ENCODE measurements at regions not wholly inside any gene's neighbourhood (a gene's known extent, or its start where the extent isn't known, plus 50 kb on each side); places are given as distances from the start of the nearest gene placed in this dataset.

- Histone ChIP-seq H4K8ac (ENCODE audit: extremely low read depth, insufficient read depth, low read length) (no peak overlapping the region), H3K79me1 (ENCODE audit: low read depth, low read length) (no peaks in the 10 kb centered on the region), H3K23me2 (ENCODE audit: low read depth, low read length) (no peaks in the 10 kb centered on the region), H3K14ac (ENCODE audit: insufficient read length) (no peak overlapping the region), H2BK120ac (replicated peaks; ENCODE audit: low read depth, low read length) (no peak overlapping the region), H3K4me1 (replicated peaks in 1 of 4; ENCODE audit: control insufficient read depth in 3 of 4, insufficient read depth in 4 of 4, low read length in 3 of 4) (no peaks in the 10 kb centered on the region), H3K36me3 (ENCODE audit: control insufficient read depth in 2 of 4, insufficient read depth in 4 of 4, low read length in 3 of 4) (no peaks in the 10 kb centered on the region), H3K4ac (replicated peaks; ENCODE audit: insufficient read length, low read depth, low read length) (no peak overlapping the region), H3K18ac (ENCODE audit: extremely low read depth, low read length) (no peak overlapping the region), H3K23ac (ENCODE audit: insufficient read length) (no peak overlapping the region), H3K27me3 (replicated peaks in 1 of 4; ENCODE audit: control insufficient read depth in 3 of 4, extremely low read depth in 1 of 4, insufficient read depth in 3 of 4, low read length in 3 of 4) (no peaks in the 10 kb centered on the region), H3K9ac (replicated peaks in 1 of 4; ENCODE audit: extremely low read depth in 1 of 4, low read depth in 3 of 4, low read length in 3 of 4) (no peak overlapping the region), H3K4me2 (ENCODE audit: insufficient read depth in 1 of 2, low read depth in 2 of 2, low read length in 2 of 2) (no peak overlapping the region), H4K5ac (ENCODE audit: insufficient read length, low read depth, low read length) (no peak overlapping the region), H2BK12ac (ENCODE audit: low read depth, low read length) (no peak overlapping the region), H4K91ac (replicated peaks; ENCODE audit: insufficient read length, low read length) (no peak overlapping the region), H3K27ac (ENCODE audit: low read depth, low read length) (no peak overlapping the region), H2AFZ (ENCODE audit: low read length) (no peak overlapping the region), H2BK15ac (ENCODE audit: low read length) (no peak overlapping the region), H3K4me3 (ENCODE audit: extremely low read depth in 1 of 4, insufficient read depth in 2 of 4, low read depth in 3 of 4, low read length in 4 of 4) (no peak overlapping the region), H2BK5ac (ENCODE audit: low read depth, low read length) (no peak overlapping the region), H2BK20ac (ENCODE audit: low read length) (no peak overlapping the region), H3K79me2 (ENCODE audit: control insufficient read depth in 1 of 2, insufficient read depth in 2 of 2, low read length in 2 of 2) (no peaks in the 10 kb centered on the region), H3K56ac (replicated peaks; ENCODE audit: insufficient read length, low read depth, low read length) (no peak overlapping the region), H3K9me3 (ENCODE audit: insufficient read depth in 2 of 2, low read depth in 1 of 2, low read length in 1 of 2) (no peaks in the 10 kb centered on the region), H4K20me1 (replicated peaks in 1 of 2; ENCODE audit: control insufficient read depth in 1 of 2, insufficient read depth in 2 of 2, low read length in 2 of 2) (no peaks in the 10 kb centered on the region), H2AK5ac (ENCODE audit: low read depth, low read length) (no peak overlapping the region)
- FAIRE-seq (no peak), DNase-seq (ENCODE audit: low read depth in 1 of 2, low spot score in 2 of 2) (no peak)
- ChIA-PET CTCF (ENCODE audit: partially characterized antibody) (interaction anchor here (0.6 to 2.7 kb wide), 6 partner anchors 11 to 144 kb away, joined by 3 to 17 read pairs (median 3); no protein-coding TSS in a partner anchor), POLR2A (ENCODE audit: partially characterized antibody) (no interaction called here)
- 95% methylated on average over 1 of the region's 1 CpG; no CpG with 5 or more reads in 1 of the 2 experiments for WGBS, 2 experiments (ENCODE audit: extremely low coverage in 1 of 2, insufficient coverage in 1 of 2, insufficient read length in 1 of 2, insufficient replicate concordance in 2 of 2, low coverage in 1 of 2, low lambda C conversion rate in 2 of 2, missing lambda C conversion rate in 1 of 2)
- no peak for TF ChIP-seq JUND (IDR thresholded peaks at IDR 0.05; ENCODE audit: low read length)
- no peak for TF ChIP-seq POLR2A (IDR thresholded peaks at IDR 0.05; ENCODE audit: control extremely low read depth in 1 of 2, low read depth in 2 of 2, low read length in 2 of 2)
- TF ChIP-seq KDM1A (IDR thresholded peaks at IDR 0.05; ENCODE audit: borderline replicate concordance, low read length), result no peak
- TF ChIP-seq TBP (IDR thresholded peaks at IDR 0.05; ENCODE audit: low read depth, low read length), result no peak
- no peak for TF ChIP-seq RAD21 (IDR thresholded peaks at IDR 0.05 in 1 of 2, conservative IDR thresholded peaks at IDR 0.05 in 1 of 2; ENCODE audit: low read depth in 2 of 2, low read length in 2 of 2)
- no peak for TF ChIP-seq BCL11A (IDR thresholded peaks at IDR 0.05; ENCODE audit: low read depth in 2 of 2, low read length in 2 of 2)
- TF ChIP-seq CREB1 (IDR thresholded peaks at IDR 0.05), result no peak
- no peak for TF ChIP-seq CHD2 (IDR thresholded peaks at IDR 0.05; ENCODE audit: low read length)
- no peak for TF ChIP-seq EP300 (IDR thresholded peaks at IDR 0.05; ENCODE audit: borderline replicate concordance in 1 of 2, low read depth in 2 of 2, low read length in 2 of 2)
- no peak for TF ChIP-seq RFX5 (IDR thresholded peaks at IDR 0.05; ENCODE audit: borderline replicate concordance, low read depth, low read length)
- TF ChIP-seq NANOG (IDR thresholded peaks at IDR 0.05; ENCODE audit: insufficient read depth, low read depth, low read length, poor library complexity, severe bottlenecking), result no peak
- TF ChIP-seq SAP30 (IDR thresholded peaks at IDR 0.05; ENCODE audit: insufficient read depth, insufficient replicate concordance, low read length), result no peak
- no peak for TF ChIP-seq CEBPB (IDR thresholded peaks at IDR 0.05; ENCODE audit: low read depth, low read length)
- TF ChIP-seq RNF2 (IDR thresholded peaks at IDR 0.05; ENCODE audit: borderline replicate concordance, low read depth, low read length, missing control alignments, poor library complexity, severe bottlenecking), result no peak
Observed at GRCh38 chr9:105858006-105858690, 163.8 kb downstream of the TMEM38B start.

Data from H1 (cell line).